ENCODE measurements at regions not wholly inside any gene's neighbourhood (a gene's known extent, or its start where the extent isn't known, plus 50 kb on each side); places are given as distances from the start of the nearest gene placed in this dataset.

GRCh38 chr5:88613051-88613450, 269.9 kb downstream of the MEF2C start:
- no peak for DNase-seq

- no peak for DNase-seq
These were observed 272.4 kb downstream of the MEF2C start for GRCh38 chr5:88610586-88610985.

- no peak for DNase-seq
These were observed 275.5 kb downstream of the MEF2C start for GRCh38 chr5:88607492-88607891.

- peak; percentile 8 to 64 for DNase-seq
These were observed 276.4 kb downstream of the MEF2C start for GRCh38 chr5:88606626-88607025.

GRCh38 chr5:88606173-88606572, 276.8 kb downstream of the MEF2C start:
- DNase-seq = no peak

GRCh38 chr5:88602584-88602983, 280.4 kb downstream of the MEF2C start:
- DNase-seq = no peak

- DNase-seq = no peak
These were observed 288.5 kb downstream of the MEF2C start for GRCh38 chr5:88594441-88594840.

GRCh38 chr5:88588609-88589008, 294.4 kb downstream of the MEF2C start:
- no peak for DNase-seq

- DNase-seq = no peak
These were observed 299.5 kb downstream of the MEF2C start for GRCh38 chr5:88583471-88583870.

GRCh38 chr5:88558366-88558765, 289.7 kb upstream of the TMEM161B start:
- DNase-seq = no peak

- DNase-seq = no peak
These were observed 289.2 kb upstream of the TMEM161B start for GRCh38 chr5:88557881-88558280.

GRCh38 chr5:88557131-88557530, 288.5 kb upstream of the TMEM161B start:
- DNase-seq = no peak

GRCh38 chr5:88556406-88556805, 287.8 kb upstream of the TMEM161B start:
- DNase-seq = no peak

- DNase-seq = no peak
These were observed 287.0 kb upstream of the TMEM161B start for GRCh38 chr5:88555674-88556073.

GRCh38 chr5:88553986-88554385, 285.3 kb upstream of the TMEM161B start:
- DNase-seq = no peak

- no peak for DNase-seq
These were observed 284.7 kb upstream of the TMEM161B start for GRCh38 chr5:88553136-88553875.

- no peak for DNase-seq
These were observed 283.8 kb upstream of the TMEM161B start for GRCh38 chr5:88552426-88552825.

GRCh38 chr5:88551724-88552345, 283.2 kb upstream of the TMEM161B start:
- DNase-seq = no peak

- DNase-seq = no peak
These were observed 282.1 kb upstream of the TMEM161B start for GRCh38 chr5:88550736-88551135.

GRCh38 chr5:88548136-88548805, 279.6 kb upstream of the TMEM161B start:
- no peak for DNase-seq

- DNase-seq = no peak
These were observed 276.7 kb upstream of the TMEM161B start for GRCh38 chr5:88545338-88545737.

- DNase-seq = peak in 1 of 2 experiments; percentile 29
These were observed 276.0 kb upstream of the TMEM161B start for GRCh38 chr5:88544671-88545070.

GRCh38 chr5:88544136-88544645, 275.5 kb upstream of the TMEM161B start:
- DNase-seq = peak in 1 of 2 experiments; percentile 31

- DNase-seq = no peak
These were observed 274.1 kb upstream of the TMEM161B start for GRCh38 chr5:88542786-88543185.

All from NCI-H2081 (cell line).